ENCODE measurements at regions not wholly inside any gene's neighbourhood (a gene's known extent, or its start where the extent isn't known, plus 50 kb on each side); places are given as distances from the start of the nearest gene placed in this dataset.

DNA sequence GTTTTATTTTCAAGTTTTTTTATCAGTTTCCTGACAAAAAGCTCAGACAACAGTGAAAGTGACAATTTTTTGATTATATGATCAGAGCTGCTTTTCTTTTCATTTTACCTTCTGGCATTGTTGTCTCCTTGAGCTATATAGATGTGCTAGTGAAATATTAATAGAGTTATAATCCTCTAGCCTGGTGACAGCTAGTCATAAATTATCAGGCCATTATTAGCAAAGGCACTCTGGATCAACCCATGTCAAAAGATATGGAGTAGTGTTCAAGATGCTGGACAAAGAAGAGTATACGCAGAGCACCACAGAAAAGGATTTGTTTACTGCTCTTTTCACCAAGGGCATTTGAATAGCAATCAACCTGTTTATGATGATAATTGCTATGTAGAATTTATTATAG is 1230.1 kb downstream of the HACE1 start:
- TF ChIP-seq TCF12 (IDR thresholded peaks at IDR 0.05; ENCODE audit: low read depth, low read length): no peak
- TF ChIP-seq, protein P1, sequence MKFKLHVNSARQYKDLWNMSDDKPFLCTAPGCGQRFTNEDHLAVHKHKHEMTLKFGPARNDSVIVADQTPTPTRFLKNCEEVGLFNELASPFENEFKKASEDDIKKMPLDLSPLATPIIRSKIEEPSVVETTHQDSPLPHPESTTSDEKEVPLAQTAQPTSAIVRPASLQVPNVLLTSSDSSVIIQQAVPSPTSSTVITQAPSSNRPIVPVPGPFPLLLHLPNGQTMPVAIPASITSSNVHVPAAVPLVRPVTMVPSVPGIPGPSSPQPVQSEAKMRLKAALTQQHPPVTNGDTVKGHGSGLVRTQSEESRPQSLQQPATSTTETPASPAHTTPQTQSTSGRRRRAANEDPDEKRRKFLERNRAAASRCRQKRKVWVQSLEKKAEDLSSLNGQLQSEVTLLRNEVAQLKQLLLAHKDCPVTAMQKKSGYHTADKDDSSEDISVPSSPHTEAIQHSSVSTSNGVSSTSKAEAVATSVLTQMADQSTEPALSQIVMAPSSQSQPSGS (IDR thresholded peaks at IDR 0.05; ENCODE audit: low read length): no peak

Data from H1 (cell line).